HG02840 (cell line): ENCODE measurements at regions not wholly inside any gene's neighbourhood (a gene's known extent, or its start where the extent isn't known, plus 50 kb on each side); places are given as distances from the start of the nearest gene placed in this dataset.

Source experiments
- ATAC-seq: cut with Tn5 transposase; IDR thresholded peaks from one replicate; pipeline ENCODE4 v1.9.1; 2021; ENCODE audit warnings: mild to moderate bottlenecking, moderate library complexity, moderate number of reproducible peaks; ENCODE audit not compliant: unreplicated experiment, low FRiP score

DNA sequence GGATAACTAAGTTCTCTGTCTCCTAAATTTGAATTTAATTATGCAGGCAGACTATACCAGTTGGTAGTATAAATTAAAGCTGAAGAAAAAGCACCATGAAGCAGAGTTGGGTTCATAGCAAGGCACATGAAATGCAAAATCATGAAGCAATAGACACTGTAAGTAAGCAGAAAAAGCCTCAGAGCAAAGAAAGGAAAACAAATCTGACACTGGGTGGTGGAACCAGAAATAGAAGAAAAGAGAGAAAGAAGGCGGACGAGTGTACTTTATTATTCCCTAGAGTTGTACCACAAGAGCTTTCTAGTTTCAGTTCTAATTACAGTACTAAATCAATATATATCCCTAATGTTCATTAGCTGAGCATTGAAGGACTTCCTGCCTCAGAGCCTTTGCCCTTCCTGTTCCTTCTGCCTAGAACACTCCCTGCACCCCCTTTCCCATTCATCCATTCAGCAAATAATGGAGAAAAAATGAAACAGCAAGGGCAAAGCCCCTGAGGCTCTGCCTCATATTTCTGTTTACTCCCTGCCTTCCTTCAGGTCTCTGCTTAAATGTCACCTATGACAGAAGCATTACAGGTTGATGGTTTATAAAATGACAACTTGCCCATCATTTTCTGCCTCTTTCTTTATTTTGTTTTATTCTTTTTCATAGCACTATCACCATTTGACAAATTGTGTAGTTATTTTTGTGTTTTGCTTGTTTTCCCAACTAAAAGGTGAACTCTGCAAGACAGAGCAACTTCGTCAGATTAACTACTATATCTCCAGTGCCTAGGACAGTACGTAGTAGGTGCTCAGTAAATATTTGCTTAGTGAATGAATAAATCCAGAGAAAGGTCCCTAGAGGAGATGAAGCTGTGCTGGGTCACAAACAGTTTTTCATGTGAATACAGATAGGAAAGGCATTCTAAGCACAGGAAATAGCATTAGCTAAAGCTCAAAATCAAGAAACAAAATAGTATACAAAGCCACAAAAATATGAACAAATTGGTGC is 154.0 kb upstream of the RASGEF1B start:
- ATAC-seq = no peak

DNA sequence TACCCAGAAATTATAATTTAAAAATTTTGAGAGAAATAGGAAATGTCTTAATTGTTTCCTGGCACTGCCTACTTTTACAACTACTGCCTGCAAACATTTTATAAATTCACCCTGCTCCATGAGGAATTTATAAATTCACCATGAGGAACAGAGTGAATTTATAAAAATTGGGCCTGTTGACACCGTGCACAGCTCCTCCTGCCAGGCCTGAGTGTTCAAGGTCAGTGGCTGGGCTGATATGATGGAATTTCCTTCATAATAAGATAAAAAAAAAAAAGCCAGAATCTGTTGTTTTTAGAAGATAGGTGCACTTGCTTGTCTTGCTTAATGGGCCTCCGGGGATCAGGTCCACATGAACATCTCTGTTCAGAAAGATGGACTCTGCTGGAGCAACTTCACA is 151.7 kb upstream of the RASGEF1B start:
- ATAC-seq = no peak

DNA sequence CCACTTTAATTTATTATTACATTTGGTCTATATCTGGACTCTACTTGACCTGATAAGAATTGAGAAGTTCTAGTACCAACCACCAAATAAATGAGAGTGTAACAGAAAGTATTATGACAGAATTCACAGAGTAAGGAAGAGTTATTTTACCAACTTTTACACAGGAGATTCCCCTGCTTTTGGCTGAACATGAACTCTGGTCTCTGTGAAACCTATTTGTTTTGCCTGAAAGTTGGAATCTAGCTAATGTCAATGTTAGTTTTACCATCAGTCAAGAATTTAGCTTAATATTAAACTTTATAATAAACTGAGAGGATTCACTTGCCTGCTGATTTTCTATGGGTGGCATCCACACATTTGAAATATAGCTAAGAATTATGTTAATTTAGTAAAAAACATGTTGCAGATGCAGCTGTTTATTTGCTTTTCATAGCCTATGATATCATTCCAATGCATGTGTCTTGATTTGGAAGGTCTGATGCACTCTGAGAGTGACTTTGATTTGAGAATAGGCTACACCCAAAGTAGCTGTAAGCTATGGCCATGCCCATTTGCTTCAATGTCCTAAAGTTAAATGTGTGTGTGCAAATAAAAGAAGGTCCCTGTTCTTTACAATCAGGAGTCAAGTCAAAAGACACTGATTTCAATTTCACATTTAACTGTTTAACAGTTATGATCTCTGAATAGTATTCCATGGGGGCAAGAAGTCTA is 150.9 kb upstream of the RASGEF1B start:
- ATAC-seq = no peak

DNA sequence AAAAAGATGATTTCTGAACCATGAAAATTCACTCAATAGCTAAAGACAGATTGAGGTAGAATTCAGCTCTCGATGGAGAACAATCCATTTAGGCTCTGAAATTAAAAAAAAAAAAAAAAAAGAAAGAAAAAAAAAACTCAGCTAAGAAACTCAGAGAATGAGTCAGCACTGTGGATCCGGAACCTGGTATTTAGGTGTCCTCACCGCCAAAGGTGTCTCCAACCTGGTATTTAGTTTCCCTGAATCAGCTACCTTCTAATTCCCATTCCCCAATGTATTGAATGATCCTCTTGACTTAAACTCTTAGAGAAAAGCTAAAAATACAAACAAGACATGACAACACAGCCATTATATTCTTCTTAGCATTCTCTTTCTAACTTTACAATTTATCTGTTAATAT is 150.3 kb upstream of the RASGEF1B start:
- no peak for ATAC-seq

DNA sequence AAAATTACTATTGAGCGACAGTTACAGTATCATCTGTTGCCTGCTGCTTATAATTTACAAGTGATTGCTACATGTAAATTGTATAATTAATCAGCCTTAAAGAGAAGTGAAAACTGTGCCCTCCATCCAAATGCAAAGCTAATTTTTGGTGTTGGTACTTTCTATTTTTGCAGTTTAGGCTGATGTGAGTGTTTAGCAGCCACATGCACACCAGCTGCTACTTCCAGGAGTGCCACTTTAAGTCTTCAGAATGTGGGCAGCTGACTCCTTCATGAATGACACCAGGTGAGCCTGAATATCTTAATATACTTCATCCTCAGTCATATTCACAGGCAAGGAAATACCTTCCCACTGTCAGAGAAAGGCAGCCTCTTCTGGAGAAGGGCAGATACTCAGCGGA is 149.8 kb upstream of the RASGEF1B start:
- ATAC-seq = no peak

DNA sequence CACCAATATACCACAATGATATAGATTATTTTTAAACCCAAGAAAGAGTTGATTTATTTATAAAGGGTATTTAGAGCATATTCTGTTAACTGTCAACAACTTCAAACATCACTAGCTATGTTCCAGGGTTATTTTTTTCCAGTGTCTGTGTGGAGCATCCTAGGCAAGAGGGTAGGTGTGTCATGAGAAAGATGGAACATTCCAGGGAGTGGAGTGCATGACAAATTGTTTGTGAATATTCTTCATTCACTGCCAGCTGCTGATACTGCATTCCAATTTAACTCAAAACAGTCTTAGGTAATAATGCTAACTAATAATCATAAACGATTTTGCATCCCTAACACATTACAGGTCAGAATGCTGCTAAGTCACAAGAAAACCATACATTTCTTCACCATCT is 148.7 kb upstream of the RASGEF1B start:
- ATAC-seq = no peak

DNA sequence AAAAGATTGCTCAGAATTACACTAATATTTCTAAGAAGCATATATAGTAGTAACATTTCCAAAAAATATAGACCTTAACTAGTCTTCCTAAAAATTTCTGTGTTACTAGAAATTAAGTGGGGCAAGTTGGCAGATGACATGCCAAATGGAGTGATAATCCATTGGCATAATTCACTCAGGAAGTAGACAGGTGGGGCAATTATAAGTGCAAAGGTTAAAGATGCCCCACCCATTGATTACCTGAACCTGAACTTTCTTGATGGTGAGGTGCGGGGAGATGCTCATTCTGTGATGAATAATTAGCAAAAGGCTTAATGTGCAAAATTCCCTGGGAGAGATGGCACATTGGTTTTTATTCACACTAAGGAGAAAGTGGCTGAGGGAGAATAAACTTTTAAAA is 145.8 kb upstream of the RASGEF1B start:
- no peak for ATAC-seq

DNA sequence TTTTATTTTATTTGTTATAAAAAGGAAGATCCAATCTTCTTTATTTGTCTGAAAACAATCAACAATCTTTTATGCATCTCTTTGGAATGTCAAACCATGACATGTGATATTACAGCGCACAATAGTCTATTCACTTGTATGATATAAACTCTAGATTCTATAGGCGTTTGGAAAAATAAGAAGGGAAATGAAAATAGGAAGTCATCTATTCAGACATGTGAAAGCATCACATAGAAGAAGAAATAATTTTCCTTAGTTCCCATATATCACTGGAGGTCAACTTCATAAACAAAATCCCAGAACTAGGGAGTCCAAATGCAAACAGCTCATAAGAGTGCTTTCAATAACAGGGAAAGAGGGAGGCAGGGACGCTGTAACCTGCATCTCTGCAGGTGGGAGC is 139.5 kb upstream of the RASGEF1B start:
- ATAC-seq = no peak

DNA sequence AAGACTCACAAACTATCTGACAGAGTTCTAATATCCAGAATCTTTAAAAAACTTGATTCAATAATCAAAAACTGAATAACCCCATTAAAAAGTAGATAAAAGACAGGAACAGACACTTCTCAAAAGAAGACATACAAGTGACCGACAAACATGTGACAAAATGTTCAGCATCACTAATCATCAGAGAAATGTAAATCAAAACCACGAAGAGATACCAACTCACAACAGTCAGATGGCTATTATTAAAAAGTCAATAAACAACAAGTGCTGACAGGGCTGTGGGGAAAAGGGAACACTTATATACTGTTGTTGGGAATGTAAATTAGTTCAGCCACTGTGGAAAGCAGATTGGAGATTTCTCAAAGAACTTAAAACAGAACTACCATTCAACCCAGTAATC is 138.1 kb upstream of the RASGEF1B start:
- no peak for ATAC-seq

DNA sequence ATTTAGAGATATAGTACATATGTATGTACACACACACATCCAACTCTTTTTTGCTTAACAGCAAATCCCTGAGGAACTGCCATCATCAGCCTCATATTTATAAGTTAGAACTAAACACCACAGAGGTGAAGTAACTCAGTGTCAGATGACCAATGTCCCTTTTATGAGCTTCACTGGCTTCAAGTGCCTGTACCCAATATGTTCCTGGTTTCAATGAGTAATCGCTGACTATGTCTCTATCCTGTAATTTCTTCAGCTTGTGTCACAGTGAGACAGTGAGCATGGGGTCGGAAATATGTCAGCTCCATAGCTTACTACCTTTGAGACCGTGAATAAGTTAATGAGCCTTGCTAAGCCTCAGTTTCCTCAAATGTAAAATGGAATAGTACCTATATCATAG is 136.2 kb upstream of the RASGEF1B start:
- ATAC-seq = no peak

DNA sequence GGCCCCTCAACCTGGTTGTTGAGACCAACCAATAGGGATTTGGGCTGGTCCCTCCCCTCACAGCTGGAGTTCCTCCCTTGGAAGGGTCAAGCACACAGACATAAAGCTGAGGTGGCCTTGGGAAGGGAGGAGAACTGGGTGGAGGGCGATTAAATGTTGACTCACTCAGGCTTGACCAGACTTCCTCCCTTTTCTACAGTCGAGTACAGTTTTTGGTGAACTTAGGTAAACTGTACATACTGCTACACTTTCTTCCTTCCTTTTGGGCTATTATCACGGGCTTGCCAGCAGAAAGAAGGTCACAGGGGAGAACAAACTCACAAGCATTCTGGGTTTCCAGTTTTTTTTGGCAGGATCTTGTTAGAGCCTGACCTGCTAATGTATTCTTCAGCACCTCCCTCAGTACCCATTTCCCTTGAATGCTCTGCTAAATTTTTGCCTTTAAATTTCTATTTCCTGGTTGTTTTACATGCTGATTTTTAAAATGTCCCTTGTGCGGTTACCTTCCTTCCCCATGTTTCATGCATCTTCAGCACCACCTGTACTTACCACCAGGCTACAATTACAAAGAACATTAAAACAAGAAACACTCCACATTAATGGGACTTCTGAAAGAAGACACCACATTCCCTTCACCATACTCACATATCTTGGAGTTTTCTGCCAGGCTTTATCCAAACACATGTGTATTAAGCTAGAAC is 135.2 kb upstream of the RASGEF1B start:
- ATAC-seq = no peak

DNA sequence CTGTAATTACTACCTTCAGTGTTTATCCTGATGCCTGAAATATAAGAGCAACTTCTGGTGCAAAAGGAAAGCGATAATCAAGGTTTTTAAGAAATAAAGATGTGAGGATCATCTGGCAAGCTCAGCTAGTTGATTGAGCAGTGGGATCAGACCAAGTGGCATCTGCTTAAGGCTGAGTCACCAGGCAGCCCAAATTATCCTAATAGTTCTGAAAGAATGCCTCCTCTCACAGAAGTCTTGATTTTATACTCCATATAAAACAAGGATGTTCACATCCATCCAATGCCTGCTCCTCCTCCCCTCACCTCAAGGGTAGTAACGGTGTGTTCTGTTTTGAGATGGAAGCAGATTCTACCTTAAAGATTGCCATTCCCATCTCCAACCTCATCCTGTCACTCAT is 134.5 kb upstream of the RASGEF1B start:
- ATAC-seq = no peak

DNA sequence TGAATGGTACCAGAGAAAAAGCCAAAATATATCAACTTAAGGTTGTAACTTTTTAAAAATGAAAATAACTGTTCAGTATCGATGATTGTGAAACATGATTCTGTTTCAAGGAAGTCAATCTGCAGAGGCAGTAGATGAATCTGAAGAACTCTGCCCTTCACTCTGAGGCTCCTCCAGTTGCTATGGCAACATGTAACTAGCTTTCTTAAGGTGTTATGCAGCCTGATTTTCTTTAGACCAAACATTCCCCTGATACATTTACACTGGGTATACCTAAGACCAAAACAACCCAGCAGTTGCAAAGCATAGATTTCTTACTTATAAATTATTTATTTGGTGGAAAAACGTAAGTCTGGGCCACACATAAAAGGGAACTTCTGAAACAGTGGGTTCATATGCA is 133.6 kb upstream of the RASGEF1B start:
- ATAC-seq = no peak

DNA sequence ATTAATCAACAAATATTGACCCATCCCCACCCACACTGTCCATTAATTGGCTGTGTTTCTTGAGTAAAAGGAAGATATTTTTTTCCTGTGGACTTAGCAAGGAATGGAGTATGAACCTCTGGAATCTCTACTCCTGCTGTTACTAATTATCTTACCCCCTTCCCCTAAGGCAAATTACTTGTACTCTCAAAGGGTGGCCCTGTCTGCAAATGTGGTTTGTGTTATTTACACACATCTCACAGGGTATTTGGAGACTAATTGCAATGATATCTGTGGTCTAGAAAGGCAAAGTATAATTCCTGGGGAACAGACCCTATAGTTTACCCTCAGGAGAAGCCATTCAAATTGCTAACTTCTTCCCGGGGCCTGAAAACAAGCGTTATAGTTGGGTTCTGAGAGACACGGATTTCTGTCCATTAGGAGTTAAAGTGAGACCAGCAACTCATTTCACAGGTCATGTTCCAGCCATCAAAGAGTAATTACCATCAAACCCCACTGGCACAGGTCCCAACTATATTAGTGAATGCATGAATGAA is 133.0 kb upstream of the RASGEF1B start:
- no peak for ATAC-seq

DNA sequence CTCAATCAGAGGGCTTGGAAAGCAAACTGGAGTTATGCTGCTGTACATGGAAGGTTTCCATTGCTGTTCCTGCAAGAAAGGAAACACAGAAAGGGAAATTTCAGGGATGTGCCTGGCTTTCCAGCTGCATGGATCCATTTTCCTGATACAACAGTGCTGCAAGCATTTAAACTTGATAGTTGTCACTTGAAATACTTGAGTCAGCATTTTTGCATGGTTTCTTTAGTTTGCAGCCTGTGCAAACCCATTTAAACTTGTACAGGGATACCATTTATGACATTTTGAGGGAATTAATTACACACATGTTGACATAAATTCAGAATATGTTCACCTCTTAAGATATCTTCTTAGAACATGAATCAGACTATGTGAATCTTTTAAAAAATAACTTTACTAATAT is 131.1 kb upstream of the RASGEF1B start:
- no peak for ATAC-seq

DNA sequence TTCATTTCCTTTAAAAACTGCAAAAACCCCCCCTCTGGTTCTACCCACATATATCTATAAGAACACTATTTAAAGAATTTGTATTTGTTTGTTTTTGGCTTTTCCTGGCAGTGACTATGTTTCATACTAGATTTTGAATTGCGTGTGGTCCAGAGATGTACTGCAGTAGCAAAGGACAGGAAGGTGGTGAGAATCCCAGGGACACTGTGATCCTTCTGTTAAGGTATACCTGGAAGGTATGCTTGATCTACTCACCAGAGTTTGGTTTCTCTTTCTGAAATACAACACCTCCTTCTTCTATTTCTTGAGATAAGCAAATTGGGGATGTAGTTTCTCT is 129.6 kb upstream of the RASGEF1B start:
- no peak for ATAC-seq

DNA sequence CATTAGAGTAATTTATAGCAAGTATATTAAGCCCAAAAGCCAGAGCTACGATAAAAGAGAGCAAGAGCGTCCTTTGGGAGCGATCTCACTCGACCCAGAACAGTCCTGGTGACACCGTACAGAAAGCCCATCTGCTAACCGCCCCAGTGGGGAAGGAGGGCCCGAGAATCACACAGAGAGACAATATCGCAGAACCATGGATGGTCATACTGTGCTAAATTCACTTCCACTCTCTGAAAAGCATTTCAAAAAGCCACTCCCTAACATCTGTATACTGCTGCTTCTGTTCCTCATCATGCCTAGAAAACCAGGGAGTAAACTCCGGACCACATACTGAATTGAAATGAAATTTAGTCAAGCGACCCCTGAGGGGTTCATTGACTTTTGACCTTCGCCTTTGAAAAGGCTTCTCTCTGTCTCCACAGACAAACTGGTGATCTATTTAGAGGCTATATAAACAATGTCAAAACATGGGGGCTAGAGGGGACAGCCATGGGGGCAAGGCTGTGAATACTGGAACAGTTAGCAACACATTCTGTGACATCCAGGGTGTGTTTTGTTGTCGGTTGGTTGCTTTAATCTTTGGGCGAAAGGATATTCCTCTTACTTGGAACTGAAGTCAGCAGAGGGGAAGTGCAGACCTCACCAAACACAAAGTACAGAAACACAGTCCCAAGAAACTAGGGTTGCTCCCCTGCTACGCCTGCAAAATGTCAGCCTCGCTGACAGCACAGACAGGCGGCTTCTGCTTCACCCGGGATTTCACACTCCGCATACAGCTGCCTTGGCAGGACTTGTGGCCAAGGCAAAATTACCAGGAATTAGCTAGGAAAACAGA is 129.0 kb upstream of the RASGEF1B start:
- no peak for ATAC-seq

DNA sequence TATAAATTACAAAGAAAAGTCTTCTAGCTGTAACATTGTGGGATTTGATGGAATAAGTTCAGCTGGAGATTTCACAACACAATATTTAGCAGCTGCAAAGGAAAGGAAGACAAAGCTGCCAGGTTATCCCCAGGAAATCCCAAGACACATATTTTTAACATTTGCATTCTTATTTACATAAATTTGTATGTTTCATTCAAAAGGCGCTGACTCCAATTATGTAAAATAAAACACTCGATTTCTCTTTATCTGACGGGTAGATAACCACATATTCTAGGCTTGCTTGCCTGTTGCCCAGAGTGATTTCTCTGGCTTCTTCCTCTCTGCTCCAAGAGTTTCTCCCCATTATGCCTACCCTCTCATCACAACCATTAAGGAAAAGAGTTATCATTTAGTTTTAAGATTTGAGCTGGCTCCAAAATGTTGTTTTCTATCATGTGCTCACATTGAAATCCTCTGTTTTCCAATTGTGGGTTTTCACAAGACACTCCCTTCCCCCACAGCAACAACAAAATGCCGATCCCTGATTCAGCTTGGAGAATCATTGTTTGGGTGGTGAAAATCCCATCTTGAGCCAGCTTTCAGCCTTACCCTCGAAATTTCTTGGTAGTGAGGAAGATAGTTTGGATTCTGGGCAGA is 128.2 kb upstream of the RASGEF1B start:
- ATAC-seq = no peak

DNA sequence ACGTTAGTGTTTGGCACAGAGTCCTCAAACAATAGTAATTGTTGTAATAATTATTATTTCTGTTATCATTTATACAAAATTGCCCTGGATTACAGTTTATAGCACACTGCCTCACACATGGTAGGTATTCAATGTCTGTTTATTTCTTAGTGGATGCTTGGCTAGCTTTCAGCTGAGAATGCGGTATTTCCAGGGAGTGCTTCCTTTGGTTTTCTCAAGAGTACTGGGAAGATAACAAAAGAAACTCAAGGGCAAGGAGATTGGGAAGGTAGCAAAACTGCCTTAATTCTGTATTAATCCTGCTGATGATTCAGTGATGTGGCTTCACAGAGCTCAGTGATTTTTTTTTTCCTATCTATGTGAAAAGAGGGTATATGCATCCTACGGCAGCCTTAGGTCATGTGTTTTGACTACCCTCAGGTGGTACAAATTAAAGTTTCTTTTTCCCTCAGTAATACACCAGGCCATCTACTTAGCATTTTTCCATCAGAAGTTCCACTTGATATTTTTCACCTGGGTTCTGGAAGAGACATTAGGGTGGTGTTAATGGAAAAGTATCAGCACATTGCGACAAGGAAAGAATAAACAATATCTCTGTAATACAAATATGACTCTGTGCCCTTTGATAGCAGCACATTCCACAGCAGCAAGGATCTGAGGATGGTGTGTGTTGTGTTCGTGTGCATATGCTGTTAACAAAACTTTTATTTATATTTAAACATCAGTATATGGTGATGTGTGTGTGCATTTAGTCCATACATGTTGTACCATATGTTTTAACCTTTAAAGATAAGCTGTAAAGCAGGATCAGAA is 124.3 kb upstream of the RASGEF1B start:
- no peak for ATAC-seq
